Muscle of back (tissue), 3 donors: ENCODE measurements at regions not wholly inside any gene's neighbourhood (a gene's known extent, or its start where the extent isn't known, plus 50 kb on each side); places are given as distances from the start of the nearest gene placed in this dataset.

ENCODE experiments used
- DNase-seq, 3 donors: peaks; one replicate each; pipeline versions ENCODE4 v3.0.0 to v3.0.0-alpha.2; 2013

GRCh38 chr4:124206779-124207605 lies 505.5 kb downstream of the ANKRD50 start:
- peak in 1 of 3 donors; percentile 46 for DNase-seq

GRCh38 chr4:124209211-124209610 lies 503.3 kb downstream of the ANKRD50 start:
- peak in 1 of 3 donors; percentile 49 for DNase-seq

GRCh38 chr4:124209626-124210025 lies 502.9 kb downstream of the ANKRD50 start:
- DNase-seq, result no peak

GRCh38 chr4:124210746-124211145 lies 501.8 kb downstream of the ANKRD50 start:
- DNase-seq, result peak in 1 of 3 donors; percentile 71

- DNase-seq, result peak; percentile 67 to 91 (median 80)
These were observed 499.5 kb downstream of the ANKRD50 start for GRCh38 chr4:124212815-124213630.

GRCh38 chr4:124219389-124219788 lies 493.1 kb downstream of the ANKRD50 start:
- peak in 1 of 3 donors; percentile 62 for DNase-seq

GRCh38 chr4:124224256-124224655 lies 488.3 kb downstream of the ANKRD50 start:
- DNase-seq, result peak in 1 of 3 donors; percentile 76

GRCh38 chr4:124227981-124228380 lies 484.6 kb downstream of the ANKRD50 start:
- DNase-seq, result no peak

- no peak for DNase-seq
These were observed 482.3 kb downstream of the ANKRD50 start for GRCh38 chr4:124230268-124230667.

GRCh38 chr4:124234771-124235170 lies 477.8 kb downstream of the ANKRD50 start:
- no peak for DNase-seq

GRCh38 chr4:124243671-124244366 lies 468.7 kb downstream of the ANKRD50 start:
- DNase-seq, result no peak

- no peak for DNase-seq
These were observed 459.5 kb downstream of the ANKRD50 start for GRCh38 chr4:124253080-124253479.

GRCh38 chr4:124262211-124263179 lies 450.0 kb downstream of the ANKRD50 start:
- peak; percentile 84 to 94 (median 89) for DNase-seq

- DNase-seq, result no peak
These were observed 446.8 kb downstream of the ANKRD50 start for GRCh38 chr4:124265701-124266100.

- peak in 1 of 3 donors; percentile 55 for DNase-seq
These were observed 445.8 kb downstream of the ANKRD50 start for GRCh38 chr4:124266721-124267120.

- DNase-seq, result no peak
These were observed 436.1 kb downstream of the ANKRD50 start for GRCh38 chr4:124276461-124276860.

GRCh38 chr4:124277691-124278090 lies 434.8 kb downstream of the ANKRD50 start:
- DNase-seq, result no peak

GRCh38 chr4:124278477-124278876 lies 434.1 kb downstream of the ANKRD50 start:
- DNase-seq, result no peak

GRCh38 chr4:124279741-124280140 lies 432.8 kb downstream of the ANKRD50 start:
- peak in 1 of 3 donors; percentile 49 for DNase-seq

GRCh38 chr4:124282301-124282898 lies 430.1 kb downstream of the ANKRD50 start:
- no peak for DNase-seq
